Mesothelial cell of epicardium (in vitro differentiated cells): ENCODE measurements at regions not wholly inside any gene's neighbourhood (a gene's known extent, or its start where the extent isn't known, plus 50 kb on each side); places are given as distances from the start of the nearest gene placed in this dataset.
A peak's percentile ranks its signal among the peaks of the same experiment; 100 is the strongest.
"Not testable (repeated sequence)": the region's sequence is repeated elsewhere in the genome, so short reads cannot be mapped to it uniquely, and the experiment has no call there.

Experiments
- DNase-seq, 2 experiments: peaks; one replicate each; pipeline ENCODE4 v3.0.0; 2021; ENCODE audit warnings: low spot score in 2 of 2; ENCODE audit not compliant: unreplicated experiment in 2 of 2
- H3K27ac Mint-ChIP-seq: 2 replicates; pipeline ENCODE4 v1.8.0; 2021; ENCODE audit warnings: mixed read lengths
- H3K27me3 Mint-ChIP-seq: 2 replicates; pipeline ENCODE4 v1.8.0; 2021; ENCODE audit warnings: low read depth, mixed read lengths
- H3K36me3 Mint-ChIP-seq: 2 replicates; pipeline ENCODE4 v1.8.0; 2021; ENCODE audit warnings: mixed read lengths
- H3K4me1 Mint-ChIP-seq: 2 replicates; pipeline ENCODE4 v1.8.0; 2021; ENCODE audit warnings: mixed read lengths
- H3K4me3 Mint-ChIP-seq: 2 replicates; pipeline ENCODE4 v1.8.0; 2021; ENCODE audit warnings: mild to moderate bottlenecking, moderate library complexity, mixed read lengths
- H3K9me3 Mint-ChIP-seq: 2 replicates; pipeline ENCODE4 v1.8.0; 2021; ENCODE audit warnings: mixed read lengths
- CTCF ChIP-seq: fragments of 200-600 bp; sonication (generic); IDR thresholded peaks from one replicate; pipeline ENCODE4 v1.5.0; 2021; ENCODE audit warnings: antibody characterized with exemption; ENCODE audit not compliant: unreplicated experiment

GRCh38 chr5:110265162-110265561 lies 461.3 kb downstream of the TMEM232 start:
- H3K9me3 Mint-ChIP-seq, result no peaks in the 10 kb centered on the region
- H3K27ac Mint-ChIP-seq, result no peak overlapping the region
- no peak overlapping the region for H3K4me3 Mint-ChIP-seq
- no peaks in the 10 kb centered on the region for H3K36me3 Mint-ChIP-seq
- TF ChIP-seq CTCF, result no peak
- H3K4me1 Mint-ChIP-seq, result peaks cover 6% of the 10 kb centered on the region
- no peak for DNase-seq
- H3K27me3 Mint-ChIP-seq, result no peaks in the 10 kb centered on the region

GRCh38 chr5:110267714-110268113 lies 458.8 kb downstream of the TMEM232 start:
- peak; percentile 10 for TF ChIP-seq CTCF
- H3K9me3 Mint-ChIP-seq, result no peaks in the 10 kb centered on the region
- H3K36me3 Mint-ChIP-seq, result no peaks in the 10 kb centered on the region
- peaks cover 6% of the 10 kb centered on the region for H3K4me1 Mint-ChIP-seq
- H3K27ac Mint-ChIP-seq, result no peak overlapping the region
- H3K4me3 Mint-ChIP-seq, result no peak overlapping the region
- no peak for DNase-seq
- no peaks in the 10 kb centered on the region for H3K27me3 Mint-ChIP-seq

- Mint-ChIP-seq H3K27me3 (no peaks in the 10 kb centered on the region), H3K27ac (no peak overlapping the region), H3K4me1 (peaks cover 6% of the 10 kb centered on the region), H3K4me3 (no peak overlapping the region), H3K9me3 (no peaks in the 10 kb centered on the region), H3K36me3 (no peaks in the 10 kb centered on the region)
- TF ChIP-seq CTCF, result no peak
- DNase-seq, result no peak
Measured at GRCh38 chr5:110268283-110268682, 458.2 kb downstream of the TMEM232 start.

- no peak for DNase-seq
- H3K36me3 Mint-ChIP-seq, result no peaks in the 10 kb centered on the region
- no peaks in the 10 kb centered on the region for H3K9me3 Mint-ChIP-seq
- no peak overlapping the region for H3K27ac Mint-ChIP-seq
- peaks cover 6% of the 10 kb centered on the region for H3K4me1 Mint-ChIP-seq
- no peak for TF ChIP-seq CTCF
- H3K27me3 Mint-ChIP-seq, result no peaks in the 10 kb centered on the region
- H3K4me3 Mint-ChIP-seq, result no peak overlapping the region
Measured at GRCh38 chr5:110268985-110269384, 457.5 kb downstream of the TMEM232 start.

GRCh38 chr5:110269478-110270142 lies 456.9 kb downstream of the TMEM232 start:
- H3K9me3 Mint-ChIP-seq, result no peaks in the 10 kb centered on the region
- no peak overlapping the region for H3K4me3 Mint-ChIP-seq
- no peak for DNase-seq
- no peaks in the 10 kb centered on the region for H3K27me3 Mint-ChIP-seq
- no peaks in the 10 kb centered on the region for H3K36me3 Mint-ChIP-seq
- H3K27ac Mint-ChIP-seq, result no peak overlapping the region
- TF ChIP-seq CTCF, result no peak
- H3K4me1 Mint-ChIP-seq, result peaks cover 6% of the 10 kb centered on the region

GRCh38 chr5:110275878-110276277 lies 450.6 kb downstream of the TMEM232 start:
- H3K27ac Mint-ChIP-seq, result no peak overlapping the region
- H3K4me3 Mint-ChIP-seq, result no peak overlapping the region
- no peaks in the 10 kb centered on the region for H3K4me1 Mint-ChIP-seq
- H3K36me3 Mint-ChIP-seq, result peaks cover 2% of the 10 kb centered on the region
- peaks cover 31% of the 10 kb centered on the region for H3K9me3 Mint-ChIP-seq
- no peak for DNase-seq
- TF ChIP-seq CTCF, result no peak
- H3K27me3 Mint-ChIP-seq, result no peaks in the 10 kb centered on the region

- peaks cover 51% of the 10 kb centered on the region for H3K9me3 Mint-ChIP-seq
- not testable (repeated sequence) for H3K36me3 Mint-ChIP-seq, DNase-seq, H3K27ac Mint-ChIP-seq, H3K4me3 Mint-ChIP-seq, H3K27me3 Mint-ChIP-seq, H3K4me1 Mint-ChIP-seq
Measured at GRCh38 chr5:110278449-110278848, 448.0 kb downstream of the TMEM232 start.

- not testable (repeated sequence) for H3K27me3 Mint-ChIP-seq, H3K36me3 Mint-ChIP-seq
Measured at GRCh38 chr5:110284121-110284520, 442.4 kb downstream of the TMEM232 start.

More at GRCh38 chr5:110284121-110284520, 442.4 kb downstream of the TMEM232 start:
- not testable (repeated sequence) for H3K4me1 Mint-ChIP-seq, H3K4me3 Mint-ChIP-seq, DNase-seq, H3K27ac Mint-ChIP-seq
- H3K9me3 Mint-ChIP-seq, result peaks cover 60% of the 10 kb centered on the region
